HFFc6 (cell line): ENCODE measurements at regions not wholly inside any gene's neighbourhood (a gene's known extent, or its start where the extent isn't known, plus 50 kb on each side); places are given as distances from the start of the nearest gene placed in this dataset.
"Not testable (repeated sequence)": the region's sequence is repeated elsewhere in the genome, so short reads cannot be mapped to it uniquely, and the experiment has no call there.

Experiments used
- DNase-seq: peaks from one replicate; pipeline ENCODE4 v3.0.0-alpha.2; 2018
- H3K27ac Mint-ChIP-seq: 2 replicates; pipeline ENCODE4 v1.8.0; 2020; ENCODE audit warnings: mild to moderate bottlenecking, mixed read lengths
- H3K27me3 Mint-ChIP-seq: 2 replicates; pipeline ENCODE4 v1.8.0; 2021; ENCODE audit warnings: mild to moderate bottlenecking, moderate library complexity, mixed read lengths; ENCODE audit not compliant: insufficient read depth
- H3K36me3 Mint-ChIP-seq: 2 replicates; pipeline ENCODE4 v1.8.0; 2021; ENCODE audit warnings: low read depth, mixed read lengths
- H3K4me1 Mint-ChIP-seq: 2 replicates; pipeline ENCODE4 v1.8.0; 2020; ENCODE audit warnings: low read depth, mixed read lengths
- H3K4me3 Mint-ChIP-seq: 2 replicates; pipeline ENCODE4 v1.8.0; 2020; ENCODE audit warnings: mild to moderate bottlenecking, moderate library complexity, mixed read lengths
- H3K9me3 Mint-ChIP-seq: 2 replicates; pipeline ENCODE4 v1.8.0; 2020; ENCODE audit warnings: mild to moderate bottlenecking, mixed read lengths
- CTCF ChIP-seq: fragments of 200-600 bp; sonication (generic); IDR thresholded peaks from 2 replicates; pipeline ENCODE4 v1.5.0; 2021; ENCODE audit warnings: antibody characterized with exemption, mild to moderate bottlenecking

GRCh38 chr7:10507032-10507431 is 466.6 kb upstream of the PHF14 start:
- Mint-ChIP-seq H3K27me3 (no peaks in the 10 kb centered on the region; the same call in 1 of the 2 replicates), H3K4me3 (no peak overlapping the region), H3K9me3 (peaks cover 60% of the 10 kb centered on the region), H3K36me3 (no peaks in the 10 kb centered on the region; the same call in 1 of the 2 replicates), H3K27ac (no peak overlapping the region), H3K4me1 (no peaks in the 10 kb centered on the region)
- DNase-seq = no peak
- no peak for TF ChIP-seq CTCF

GRCh38 chr7:10521306-10521705 is 452.4 kb upstream of the PHF14 start:
- Mint-ChIP-seq H3K9me3 (peaks cover 32% of the 10 kb centered on the region), H3K4me3 (no peak overlapping the region), H3K27me3 (no peaks in the 10 kb centered on the region), H3K27ac (no peak overlapping the region), H3K4me1 (no peaks in the 10 kb centered on the region), H3K36me3 (no peaks in the 10 kb centered on the region)
- TF ChIP-seq CTCF = no peak
- DNase-seq = no peak

- not testable (repeated sequence) for DNase-seq, H3K4me3 Mint-ChIP-seq, H3K27ac Mint-ChIP-seq, H3K36me3 Mint-ChIP-seq, H3K27me3 Mint-ChIP-seq, H3K4me1 Mint-ChIP-seq
- peaks cover 49% of the 10 kb centered on the region for H3K9me3 Mint-ChIP-seq
These were observed 440.2 kb upstream of the PHF14 start for GRCh38 chr7:10533429-10533828.

GRCh38 chr7:10536561-10536960 is 437.1 kb upstream of the PHF14 start:
- Mint-ChIP-seq H3K27me3 (no peaks in the 10 kb centered on the region), H3K9me3 (peaks cover 30% of the 10 kb centered on the region), H3K4me3 (no peak overlapping the region), H3K4me1 (no peaks in the 10 kb centered on the region), H3K36me3 (no peaks in the 10 kb centered on the region; the same call in 1 of the 2 replicates), H3K27ac (no peak overlapping the region)
- no peak for DNase-seq
- no peak for TF ChIP-seq CTCF

GRCh38 chr7:10537764-10538163 is 435.9 kb upstream of the PHF14 start:
- Mint-ChIP-seq H3K27ac (no peak overlapping the region), H3K9me3 (peaks cover 23% of the 10 kb centered on the region), H3K36me3 (no peaks in the 10 kb centered on the region; the same call in 1 of the 2 replicates), H3K4me3 (no peak overlapping the region), H3K4me1 (no peaks in the 10 kb centered on the region), H3K27me3 (no peaks in the 10 kb centered on the region)
- DNase-seq = no peak
- no peak for TF ChIP-seq CTCF

- Mint-ChIP-seq H3K4me3 (no peak overlapping the region), H3K36me3 (no peaks in the 10 kb centered on the region), H3K4me1 (no peaks in the 10 kb centered on the region), H3K9me3 (peaks cover 54% of the 10 kb centered on the region), H3K27ac (no peak overlapping the region), H3K27me3 (no peaks in the 10 kb centered on the region)
- no peak for TF ChIP-seq CTCF
- DNase-seq = no peak
These were observed 416.3 kb upstream of the PHF14 start for GRCh38 chr7:10557375-10557774.
